Activated gamma-delta T cell (primary cell): ENCODE measurements at regions not wholly inside any gene's neighbourhood (a gene's known extent, or its start where the extent isn't known, plus 50 kb on each side); places are given as distances from the start of the nearest gene placed in this dataset.
"Not testable (repeated sequence)": the region's sequence is repeated elsewhere in the genome, so short reads cannot be mapped to it uniquely, and the experiment has no call there.

Experiments
- DNase-seq: peaks from one replicate; lab custom pipeline; 2025; lab: John Stamatoyannopoulos, UW

DNA sequence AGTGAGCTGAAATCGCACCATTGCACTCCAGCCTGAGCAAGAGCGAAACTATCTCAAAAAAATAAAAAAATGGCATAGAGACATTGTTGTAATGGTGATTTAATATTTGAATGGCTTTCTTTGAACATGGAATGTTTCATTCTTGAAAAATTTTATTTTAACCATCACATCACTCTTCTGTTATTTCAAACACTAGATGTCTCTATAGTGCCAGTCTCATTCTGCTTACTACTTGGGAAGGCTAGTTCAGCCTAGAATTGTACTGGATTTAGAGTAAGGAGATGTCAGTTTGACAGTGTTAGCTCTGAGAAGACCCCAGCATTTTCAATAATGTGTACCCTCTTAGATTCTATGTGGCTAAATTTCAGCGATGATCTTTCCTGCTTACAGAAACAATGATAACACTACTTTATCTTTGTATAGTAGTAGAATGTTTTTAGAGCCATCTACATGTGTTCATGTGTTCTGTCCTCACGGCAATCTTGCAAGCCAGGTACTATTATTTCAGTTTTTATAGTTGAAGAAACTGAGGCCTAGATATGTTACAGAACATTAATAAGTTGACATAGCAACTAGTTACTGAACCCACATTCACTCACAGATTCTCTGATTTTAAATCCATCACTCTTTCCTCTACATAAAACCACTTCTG lies 142.9 kb upstream of the ZSWIM2 start:
- no peak for DNase-seq

DNA sequence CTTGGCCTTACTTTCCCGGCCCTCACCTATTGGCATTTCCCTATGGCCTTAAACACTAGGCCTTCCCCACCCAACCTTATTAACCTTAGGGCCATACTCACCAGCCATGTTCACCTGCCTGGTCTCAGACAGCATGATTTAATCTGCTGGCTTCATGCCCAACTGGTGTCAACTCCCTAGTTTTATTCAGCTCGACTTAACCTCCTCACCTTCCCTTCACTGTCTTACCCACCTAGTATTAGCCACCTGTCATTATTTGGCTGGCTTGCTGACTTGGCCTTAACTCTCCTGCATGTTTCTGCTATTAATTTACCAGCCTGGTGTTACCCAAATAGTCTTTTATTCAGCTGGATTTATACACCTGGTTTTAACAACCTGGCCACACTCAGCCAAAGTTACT lies 136.0 kb upstream of the ZSWIM2 start:
- DNase-seq = no peak

DNA sequence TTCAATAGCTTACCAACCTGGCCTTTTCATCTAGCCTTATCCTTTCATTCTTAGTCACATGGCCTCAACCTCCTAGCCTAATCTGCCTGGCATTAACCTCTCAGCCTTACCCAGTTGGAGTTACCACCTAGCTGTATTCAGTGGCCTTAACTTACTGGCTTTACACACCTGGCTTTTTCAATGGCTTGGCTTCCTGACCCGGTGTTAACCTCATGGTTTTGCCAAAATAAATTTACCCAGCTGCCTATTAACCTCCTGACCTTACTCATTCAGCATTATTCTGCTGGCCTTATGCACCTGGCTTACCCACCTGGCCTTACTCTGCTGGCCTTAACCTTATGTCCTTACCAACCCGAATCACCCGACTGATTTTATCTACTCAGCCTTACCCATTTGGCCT lies 135.5 kb upstream of the ZSWIM2 start:
- DNase-seq = no peak

DNA sequence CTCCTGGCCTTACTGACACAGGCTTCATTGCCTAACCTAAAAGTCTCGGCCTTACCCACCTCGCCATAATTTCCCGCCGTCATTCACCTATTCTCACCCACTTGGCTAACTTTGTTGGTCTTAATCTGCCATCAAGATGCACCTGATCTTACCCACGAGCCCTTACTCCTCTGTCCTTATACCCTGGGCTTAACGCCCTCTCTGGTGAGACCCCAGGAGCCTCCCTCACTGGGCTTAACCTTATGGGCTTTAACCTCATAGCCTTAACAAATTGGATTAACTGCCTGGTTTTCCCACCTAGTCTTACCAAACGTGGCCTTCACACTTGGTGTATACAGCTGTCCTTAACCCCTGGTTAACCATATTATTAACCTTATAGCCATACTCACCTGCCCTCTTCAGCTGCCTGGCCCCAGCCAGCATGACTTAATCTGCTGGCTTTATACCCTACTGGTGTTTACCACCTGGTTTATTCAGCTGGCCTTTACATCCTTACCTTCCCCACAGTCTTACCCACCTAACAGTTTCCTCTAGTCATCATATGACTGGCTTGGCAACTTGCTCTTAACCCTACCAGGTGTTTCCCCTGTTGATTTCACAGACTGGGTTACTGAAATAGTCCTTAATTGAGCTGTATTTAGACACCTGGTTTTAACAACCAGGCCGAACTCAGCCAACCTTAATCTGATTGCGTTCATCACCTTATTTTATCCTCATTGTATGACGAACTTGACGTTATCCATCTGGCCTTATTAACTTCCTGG lies 132.0 kb upstream of the ZSWIM2 start:
- DNase-seq = no peak

DNA sequence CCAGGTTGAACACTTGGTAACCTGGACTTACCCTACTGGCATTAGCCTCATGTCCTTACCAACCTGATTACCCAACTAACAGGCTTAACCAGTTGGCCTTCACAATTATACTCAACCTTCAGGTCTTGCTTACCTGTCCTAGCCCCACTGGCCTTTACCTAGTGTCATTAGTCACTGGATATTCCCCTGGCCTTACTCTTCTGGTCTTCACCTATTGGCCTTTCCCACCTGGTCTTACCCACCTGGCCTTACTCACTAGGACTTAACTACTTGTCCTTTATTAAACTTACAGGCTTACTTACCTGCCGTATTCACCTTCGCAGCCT lies 131.1 kb upstream of the ZSWIM2 start:
- no peak for DNase-seq

DNA sequence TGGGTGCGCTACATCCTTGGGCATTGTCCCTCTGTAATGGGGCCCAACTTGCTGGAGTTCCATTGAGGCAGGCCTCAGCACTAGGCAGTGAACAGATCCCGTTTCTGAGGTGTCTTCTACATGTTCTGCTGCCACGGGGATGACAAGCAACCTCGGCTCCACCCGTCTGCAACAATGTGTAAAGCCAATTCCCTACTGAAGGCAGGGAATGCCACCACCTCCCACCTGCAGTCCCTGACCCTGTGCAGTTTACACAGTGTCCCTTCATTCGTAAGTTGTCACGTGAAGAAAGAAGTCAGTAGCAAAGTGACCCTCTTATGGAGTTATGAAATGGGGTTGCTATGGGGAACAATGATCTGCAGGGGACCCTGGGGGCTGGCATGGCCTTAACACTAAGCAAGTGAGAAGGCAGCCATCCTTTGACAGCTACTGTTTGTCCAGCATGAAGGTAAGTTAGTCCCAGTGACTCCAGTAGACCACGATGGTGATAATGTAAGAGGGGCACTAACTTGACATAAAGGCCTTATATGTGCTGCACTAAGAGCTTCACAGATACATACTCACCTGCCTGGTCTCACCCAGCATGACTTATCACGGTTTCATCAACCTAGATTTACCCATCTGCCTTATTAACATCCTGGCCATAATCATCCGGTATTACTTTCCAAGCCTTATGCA lies 130.6 kb upstream of the ZSWIM2 start:
- no peak for DNase-seq

DNA sequence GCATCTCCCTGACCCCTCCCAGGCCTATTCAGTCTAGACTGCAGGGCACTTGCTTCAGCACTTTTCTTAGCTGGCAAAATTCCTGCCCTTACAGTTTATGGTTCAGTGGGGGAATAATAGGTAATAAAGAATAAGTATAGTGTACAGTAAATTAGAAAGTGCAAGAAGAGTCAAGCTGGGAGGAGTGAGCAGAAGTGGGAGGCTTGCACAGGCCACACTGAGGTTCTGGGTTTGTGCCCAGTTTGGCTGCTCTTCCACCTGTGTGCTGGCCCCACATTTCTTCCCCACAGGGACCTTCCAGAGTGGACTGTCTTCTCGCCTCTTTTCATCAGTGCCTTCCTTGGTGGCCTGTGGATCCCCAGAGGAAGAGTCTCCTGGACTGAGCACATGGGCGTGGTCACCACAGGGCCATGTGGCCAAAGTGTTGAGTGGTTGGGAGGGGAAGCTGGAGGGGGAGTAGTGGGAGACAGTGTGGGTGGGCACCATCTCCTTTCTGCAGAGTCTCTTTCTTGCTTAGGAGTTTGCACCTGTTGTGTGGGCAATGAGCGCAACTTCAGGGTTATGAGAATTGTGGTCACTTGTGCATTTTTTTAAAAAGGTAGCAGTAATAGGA lies 128.6 kb upstream of the ZSWIM2 start:
- DNase-seq = no peak

DNA sequence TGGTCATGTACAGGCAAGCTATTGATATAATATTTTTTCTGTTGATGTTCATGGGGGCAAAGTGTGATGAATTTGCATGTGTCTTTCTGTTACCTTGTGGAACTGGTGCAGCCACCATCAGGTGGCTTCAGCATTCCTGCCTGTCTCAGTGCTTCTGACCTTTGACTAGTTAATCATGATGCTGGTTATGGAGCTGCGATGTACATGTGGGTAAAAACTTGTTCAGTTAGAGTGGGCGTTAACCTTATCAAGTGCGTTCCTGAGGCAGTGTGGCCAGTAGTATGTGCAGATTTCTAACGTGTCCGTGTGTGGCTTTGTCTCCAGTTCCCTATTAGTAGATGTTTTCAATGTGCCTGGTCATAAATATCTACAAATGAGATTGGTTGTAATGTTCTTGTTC lies 127.4 kb upstream of the ZSWIM2 start:
- DNase-seq = no peak

DNA sequence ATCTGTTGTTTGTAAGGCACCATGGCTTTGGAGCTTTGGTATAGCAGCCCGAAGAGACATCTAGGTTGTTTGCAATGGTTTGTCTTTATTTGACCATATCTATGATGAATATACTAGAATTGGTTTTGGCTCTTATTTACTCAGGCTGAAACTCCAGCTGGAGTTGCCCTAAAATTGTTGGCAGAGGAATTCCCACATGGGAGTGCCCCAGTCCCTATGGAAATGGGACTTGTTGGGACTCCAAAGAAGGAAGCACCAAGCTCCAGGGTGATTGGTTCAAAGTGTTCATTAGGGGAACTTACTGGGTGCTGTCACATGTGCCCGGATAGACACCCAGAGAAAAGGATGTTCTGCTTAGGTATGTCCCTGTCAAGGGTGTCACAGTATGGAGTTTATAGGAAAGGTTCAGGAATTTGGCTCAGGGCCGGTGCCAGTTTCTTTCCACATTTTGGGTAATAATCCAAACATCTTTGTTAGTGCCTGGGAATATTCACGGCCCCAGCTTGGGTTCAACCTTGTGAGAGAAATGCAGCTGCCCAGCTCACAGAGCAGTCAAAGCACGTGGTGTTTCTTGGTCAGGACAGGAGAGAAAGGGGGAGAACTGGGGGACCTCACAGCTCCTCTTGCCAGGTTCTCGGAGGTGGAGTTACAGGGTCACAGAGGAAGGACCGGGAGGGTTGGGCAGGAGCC lies 123.5 kb upstream of the ZSWIM2 start:
- no peak for DNase-seq

DNA sequence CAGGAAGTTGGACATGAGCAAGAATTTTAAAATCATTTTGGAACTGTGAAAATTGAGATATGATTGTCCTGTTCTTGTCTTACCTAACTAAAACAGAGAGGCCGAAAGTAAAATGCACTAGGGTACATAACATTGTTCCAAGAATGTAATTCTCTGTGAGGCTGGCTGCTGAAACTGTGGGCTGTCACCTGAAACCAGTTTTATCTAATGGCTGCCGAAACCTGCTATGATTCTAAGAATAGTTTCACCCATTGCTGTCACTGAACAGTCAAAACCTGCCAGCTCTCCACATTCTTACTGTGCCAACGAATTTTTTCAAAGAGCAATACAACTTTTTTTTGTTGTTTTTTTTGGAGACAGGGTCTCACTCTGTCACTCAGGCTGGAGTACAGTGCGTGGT lies 119.3 kb upstream of the ZSWIM2 start:
- no peak for DNase-seq

DNA sequence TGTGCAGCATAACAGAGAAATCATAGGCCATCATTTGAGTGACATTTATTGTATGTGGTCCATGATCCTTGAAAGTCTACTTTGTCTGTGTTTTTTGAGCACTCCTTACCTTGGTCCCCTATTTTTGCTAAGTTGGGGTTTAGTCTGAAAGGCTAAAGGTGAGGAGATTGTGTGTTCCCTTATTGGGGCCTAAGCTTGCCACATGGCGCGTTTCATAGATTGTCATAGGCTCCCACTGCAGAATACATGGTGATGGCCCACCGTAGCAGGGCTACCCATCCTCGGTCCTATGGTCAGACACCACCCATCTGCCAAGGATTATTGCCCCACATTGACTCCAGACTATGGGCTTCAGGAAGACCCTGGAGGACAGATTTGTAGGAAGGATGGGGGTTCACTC lies 117.0 kb upstream of the ZSWIM2 start:
- no peak for DNase-seq

DNA sequence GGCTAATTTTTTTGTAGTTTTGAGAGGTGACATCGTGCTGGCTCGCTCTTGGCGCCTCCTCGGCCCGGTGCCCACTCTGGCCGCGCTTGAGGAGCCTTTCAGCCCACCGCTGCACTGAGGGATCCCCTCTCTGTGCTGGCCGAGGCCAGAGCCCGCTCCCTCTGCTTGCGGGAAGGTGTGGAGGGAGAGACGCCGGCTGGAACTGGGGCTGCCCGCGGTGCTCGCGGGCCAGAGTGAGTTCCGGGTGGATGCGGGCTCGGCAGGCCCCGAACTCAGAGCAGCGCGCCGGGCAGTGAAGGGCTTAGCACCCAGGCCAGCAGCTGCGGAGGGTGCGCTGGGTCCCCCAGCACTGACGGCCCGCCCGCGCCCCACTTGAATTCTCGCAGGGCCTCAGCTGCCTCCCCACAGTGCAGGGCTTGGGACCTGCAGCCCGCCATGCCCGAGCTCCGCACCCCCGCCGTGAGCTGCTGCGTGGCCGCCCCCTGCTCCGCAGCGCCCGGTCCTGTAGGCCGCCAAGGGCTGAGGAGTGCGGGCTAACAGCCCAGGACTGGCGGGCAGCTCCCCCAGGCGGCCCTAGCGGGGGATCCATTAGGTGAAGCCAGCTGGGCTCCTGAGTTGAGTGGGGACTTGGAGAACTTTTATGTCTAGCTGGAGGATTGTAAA lies 113.2 kb upstream of the ZSWIM2 start:
- peak; percentile 12 for DNase-seq

DNA sequence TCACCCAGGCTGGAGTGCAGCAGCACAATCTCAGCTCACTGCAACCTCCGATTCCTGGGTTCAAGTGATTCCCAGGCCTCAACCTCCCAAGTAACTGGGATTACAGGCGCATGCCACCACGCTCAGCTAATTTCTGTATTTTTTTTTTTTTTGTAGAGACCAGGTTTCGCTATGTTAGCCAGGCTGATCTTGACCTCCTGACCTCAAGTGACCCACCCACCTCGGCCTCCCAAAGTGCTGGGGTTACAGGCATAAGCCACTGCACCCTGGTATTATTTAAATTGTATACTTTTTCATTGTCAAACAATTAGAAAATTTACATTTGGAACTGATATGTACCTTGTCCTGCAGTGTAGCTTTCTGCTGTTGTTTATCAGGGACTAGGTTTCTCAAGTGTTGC lies 111.3 kb upstream of the ZSWIM2 start:
- DNase-seq = not testable (repeated sequence)

DNA sequence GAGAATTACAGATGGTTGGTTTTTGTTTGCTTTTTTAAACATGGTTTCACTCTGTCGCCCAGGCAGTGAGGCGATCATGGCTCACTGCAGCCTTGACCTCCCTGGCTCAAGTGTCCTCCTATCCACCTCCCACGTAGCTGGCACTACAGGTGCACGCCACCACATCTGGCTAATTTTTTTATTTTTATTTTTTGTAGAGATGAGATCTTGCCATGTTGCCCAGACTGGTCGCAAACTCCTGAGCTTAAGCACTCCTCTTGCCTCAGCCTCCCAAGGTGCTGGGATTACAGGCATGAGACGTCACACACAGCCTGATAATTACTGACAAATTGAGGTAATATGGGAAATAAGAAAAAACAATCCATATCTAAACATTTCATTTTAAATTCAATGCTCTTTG lies 110.5 kb upstream of the ZSWIM2 start:
- DNase-seq = no peak

DNA sequence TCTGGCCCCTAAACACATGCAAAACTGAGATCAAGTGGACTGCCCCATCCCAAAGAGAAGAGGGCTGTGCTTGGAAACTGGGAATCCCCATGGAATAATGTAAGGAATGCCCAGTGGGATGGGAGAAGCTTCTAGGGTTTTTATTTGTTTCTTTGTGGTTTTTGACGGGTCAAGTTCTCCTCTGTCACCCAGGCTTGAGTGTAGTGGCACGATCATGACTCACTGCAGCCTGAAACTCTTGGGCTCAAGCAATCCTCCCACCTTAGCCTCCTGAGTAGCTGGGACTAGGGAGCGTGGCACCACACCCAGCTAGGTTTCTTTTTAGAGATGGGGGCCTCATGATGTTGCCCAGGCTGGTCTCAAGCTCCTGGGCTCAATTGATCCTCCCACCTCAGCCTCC lies 101.7 kb upstream of the ZSWIM2 start:
- DNase-seq = no peak

DNA sequence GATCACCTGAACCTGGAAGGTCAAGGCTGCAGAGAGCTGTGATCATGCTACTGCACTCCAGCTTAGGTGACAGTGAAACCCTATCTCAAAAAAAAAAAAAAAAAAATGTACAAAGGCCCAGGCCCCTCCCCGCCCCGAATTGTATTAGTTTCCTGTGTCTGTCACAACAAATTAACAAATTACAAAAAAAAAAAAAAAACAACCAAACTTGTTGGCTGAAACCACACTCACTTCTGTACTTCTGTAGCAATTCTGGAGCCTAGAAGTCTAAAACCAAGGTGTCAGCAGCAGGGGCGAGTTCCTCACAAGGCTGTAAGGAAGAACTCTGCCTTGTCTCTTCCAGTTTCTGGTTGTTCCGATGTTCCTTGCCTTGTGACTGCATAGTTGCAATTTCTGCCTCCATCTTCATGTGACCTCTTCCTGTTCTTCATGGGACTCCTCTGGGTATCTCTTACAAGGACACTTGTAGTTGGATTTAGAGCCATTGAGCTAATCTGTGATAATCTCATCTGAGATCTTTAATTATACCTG lies 100.8 kb upstream of the ZSWIM2 start:
- DNase-seq = no peak

DNA sequence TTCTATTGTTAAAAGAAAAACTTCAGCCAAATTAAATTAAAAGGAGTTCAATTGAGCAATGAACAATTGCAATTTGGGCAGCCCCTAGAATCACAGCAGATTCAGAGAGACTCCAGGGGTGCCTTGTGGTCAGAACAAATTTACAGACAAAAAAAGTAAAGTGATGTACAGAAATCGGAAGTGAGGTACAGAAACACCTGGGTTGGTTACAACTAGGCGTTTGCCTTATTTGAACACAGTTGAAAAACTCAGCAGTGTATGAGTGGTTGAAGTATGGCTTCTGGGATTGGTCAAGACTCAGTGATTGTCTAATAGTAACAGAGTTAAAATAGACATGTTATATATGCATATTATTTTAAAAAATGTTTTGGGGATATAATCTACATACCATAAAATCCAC lies 98.5 kb upstream of the ZSWIM2 start:
- no peak for DNase-seq

DNA sequence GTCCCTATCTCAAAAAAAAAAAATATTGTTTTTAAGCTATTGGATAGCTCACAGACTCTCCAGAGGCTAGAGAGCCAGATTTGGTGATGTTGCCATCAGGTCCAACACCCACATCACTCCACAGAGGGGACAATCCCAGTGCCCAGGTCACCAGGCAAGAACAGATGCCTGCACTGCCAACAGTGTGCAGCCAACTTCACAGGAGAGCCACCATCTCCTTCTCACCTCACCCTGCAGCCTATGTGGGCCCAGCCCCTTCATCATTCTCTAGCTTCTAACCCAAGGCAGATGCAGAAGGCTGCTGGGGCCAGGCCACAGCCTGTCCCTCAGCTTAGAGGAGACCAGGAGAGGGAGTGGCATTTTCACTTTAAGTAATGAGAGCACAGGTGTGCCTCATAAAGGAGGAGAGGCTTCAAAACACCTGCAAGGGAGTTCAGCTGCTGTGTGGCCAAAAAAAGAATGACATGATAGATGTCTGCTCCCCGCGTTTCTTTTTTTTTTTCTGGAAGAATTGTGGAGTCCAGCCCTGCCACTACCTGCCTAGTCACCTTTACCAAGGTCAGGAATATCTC lies 98.0 kb upstream of the ZSWIM2 start:
- no peak for DNase-seq

DNA sequence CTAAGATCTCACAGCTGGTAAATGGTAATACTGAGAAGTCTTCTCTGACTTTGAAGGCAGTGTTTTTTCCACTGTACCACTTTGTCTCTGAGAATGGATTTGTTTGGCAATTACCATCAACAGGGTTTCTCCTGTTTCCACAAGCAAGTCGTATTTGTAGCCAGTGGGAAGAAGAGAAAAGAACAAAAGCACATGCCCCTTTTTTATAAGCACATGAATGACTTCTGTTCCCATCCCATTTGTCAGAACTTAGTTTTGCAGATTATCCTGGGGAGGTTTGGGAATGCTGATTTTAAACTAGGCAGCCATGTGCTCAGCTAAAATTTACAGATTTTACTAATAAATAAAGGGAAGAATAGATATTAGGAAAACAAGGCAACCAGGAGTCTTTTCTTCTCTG lies 92.9 kb upstream of the ZSWIM2 start:
- DNase-seq = no peak

DNA sequence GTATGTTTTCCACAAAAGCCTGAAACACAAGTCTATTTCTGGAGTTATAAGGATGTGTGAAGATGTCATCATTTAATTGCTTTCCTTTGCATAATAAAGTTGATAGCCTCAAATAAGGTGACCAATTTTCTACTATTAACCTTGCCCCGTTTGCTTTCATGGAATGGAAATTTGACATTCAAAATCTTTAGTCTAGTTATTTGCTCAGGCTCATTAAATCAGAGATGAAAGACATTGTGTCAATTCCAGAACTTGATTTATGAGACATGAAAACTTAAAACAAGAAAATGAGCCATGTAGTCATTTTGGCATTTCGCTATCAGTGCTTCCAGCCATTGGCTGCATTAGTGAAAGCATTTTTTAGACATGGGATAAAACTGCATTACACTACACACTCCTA lies 91.5 kb upstream of the ZSWIM2 start:
- DNase-seq = no peak

DNA sequence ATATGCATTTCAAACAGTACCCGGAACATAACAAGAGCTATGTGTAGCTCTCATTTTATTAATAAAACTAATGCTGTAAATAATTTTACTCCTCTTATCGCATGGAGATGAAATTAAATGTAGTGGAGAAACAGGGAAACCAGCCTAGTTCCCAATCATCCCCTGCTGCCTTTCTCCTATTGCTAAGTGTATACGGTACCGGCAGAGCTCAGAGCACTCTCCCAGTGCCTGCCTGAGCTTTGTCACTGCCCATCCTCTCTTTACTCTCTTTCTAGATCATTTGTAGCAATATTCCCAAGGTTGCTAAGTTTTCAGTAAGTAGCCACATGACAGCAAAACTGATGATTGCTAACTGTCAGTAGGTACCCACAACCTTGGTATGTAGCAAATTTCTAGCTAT lies 85.5 kb upstream of the ZSWIM2 start:
- no peak for DNase-seq
